Gastrocnemius medialis (tissue), 4 donors: ENCODE measurements at regions not wholly inside any gene's neighbourhood (a gene's known extent, or its start where the extent isn't known, plus 50 kb on each side); places are given as distances from the start of the nearest gene placed in this dataset.

Source experiments
- CTCF ChIP-seq, 5 experiments: fragments of 450-650 bp in 3 of 5; fragments of 200-600 bp in 2 of 5; sonication (generic) in 2 of 5; IDR thresholded peaks in 4 of 5; conservative IDR thresholded peaks in 1 of 5; 1 replicate in 4 of 5; 2 replicates in 1 of 5; pipeline ENCODE4 v1.5.1; 2016 to 2019; ENCODE audit warnings: antibody characterized with exemption in 5 of 5, mild to moderate bottlenecking in 3 of 5, moderate library complexity in 3 of 5
- POLR2A ChIP-seq, 2 donors: fragments of 450-650 bp; IDR thresholded peaks; one replicate each; pipeline ENCODE4 v1.6.1; 2017; ENCODE audit warnings: antibody characterized with exemption in 2 of 2, mild to moderate bottlenecking in 2 of 2, moderate library complexity in 2 of 2

GRCh38 chr16:26749072-26749471 lies 317.7 kb upstream of the C16orf82 start:
- no peak for TF ChIP-seq CTCF (IDR thresholded peaks at IDR 0.05 in 4 of 5, conservative IDR thresholded peaks at IDR 0.05 in 1 of 5)
- TF ChIP-seq POLR2A (IDR thresholded peaks at IDR 0.05) = no peak
